ENCODE measurements at regions not wholly inside any gene's neighbourhood (a gene's known extent, or its start where the extent isn't known, plus 50 kb on each side); places are given as distances from the start of the nearest gene placed in this dataset.

- Histone ChIP-seq H3K36me3 (ENCODE audit: control insufficient read depth in 2 of 2, extremely low read depth in 1 of 2, insufficient read depth in 2 of 2, low read length in 2 of 2) (no peaks in the 10 kb centered on the region), H3K9me1 (ENCODE audit: control insufficient read depth, extremely low read depth, insufficient read depth, low read length) (no peaks in the 10 kb centered on the region), H3K27me3 (ENCODE audit: control insufficient read depth, extremely low read depth, insufficient read depth, low read length) (no peaks in the 10 kb centered on the region), H4K20me1 (ENCODE audit: control insufficient read depth, extremely low read depth, insufficient read depth, low read length) (no peaks in the 10 kb centered on the region), H3K27ac (ENCODE audit: control insufficient read depth, insufficient read depth, low read length) (no peak overlapping the region), H3K9me3 (ENCODE audit: control insufficient read depth, low read depth, low read length) (peaks cover 2% of the 10 kb centered on the region), H3K4me3 (ENCODE audit: control insufficient read depth in 2 of 3, extremely low read depth in 1 of 3, insufficient read depth in 2 of 3, low read depth in 1 of 3, low read length in 3 of 3) (no peak overlapping the region), H2AFZ (ENCODE audit: control insufficient read depth, low read length) (no peak overlapping the region), H3K9ac (ENCODE audit: control insufficient read depth, extremely low read depth, insufficient read depth, low read length) (no peak overlapping the region), H3K79me2 (ENCODE audit: control insufficient read depth, insufficient read depth, low read length) (no peaks in the 10 kb centered on the region), H3K4me1 (ENCODE audit: control insufficient read depth, extremely low read depth, insufficient read depth, low read length) (peaks cover 3% of the 10 kb centered on the region), H3K4me2 (ENCODE audit: control insufficient read depth, extremely low read depth, insufficient read depth, low read depth, low read length) (no peak overlapping the region)
- FAIRE-seq (no peak), DNase-seq (ENCODE audit: low read depth, low spot score) (no peak)
- dilution Hi-C loops (cut with MboI; ENCODE audit: extremely low pct_ligation_motif_present, low sequenced_read_pairs), result no loop called here
- no peak for TF ChIP-seq EZH2 (IDR thresholded peaks at IDR 0.05; ENCODE audit: low read length)
- TF ChIP-seq, protein P1, sequence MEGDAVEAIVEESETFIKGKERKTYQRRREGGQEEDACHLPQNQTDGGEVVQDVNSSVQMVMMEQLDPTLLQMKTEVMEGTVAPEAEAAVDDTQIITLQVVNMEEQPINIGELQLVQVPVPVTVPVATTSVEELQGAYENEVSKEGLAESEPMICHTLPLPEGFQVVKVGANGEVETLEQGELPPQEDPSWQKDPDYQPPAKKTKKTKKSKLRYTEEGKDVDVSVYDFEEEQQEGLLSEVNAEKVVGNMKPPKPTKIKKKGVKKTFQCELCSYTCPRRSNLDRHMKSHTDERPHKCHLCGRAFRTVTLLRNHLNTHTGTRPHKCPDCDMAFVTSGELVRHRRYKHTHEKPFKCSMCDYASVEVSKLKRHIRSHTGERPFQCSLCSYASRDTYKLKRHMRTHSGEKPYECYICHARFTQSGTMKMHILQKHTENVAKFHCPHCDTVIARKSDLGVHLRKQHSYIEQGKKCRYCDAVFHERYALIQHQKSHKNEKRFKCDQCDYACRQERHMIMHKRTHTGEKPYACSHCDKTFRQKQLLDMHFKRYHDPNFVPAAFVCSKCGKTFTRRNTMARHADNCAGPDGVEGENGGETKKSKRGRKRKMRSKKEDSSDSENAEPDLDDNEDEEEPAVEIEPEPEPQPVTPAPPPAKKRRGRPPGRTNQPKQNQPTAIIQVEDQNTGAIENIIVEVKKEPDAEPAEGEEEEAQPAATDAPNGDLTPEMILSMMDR (optimal IDR thresholded peaks at IDR 0.05 in 1 of 3, IDR thresholded peaks at IDR 0.05 in 1 of 3, conservative IDR thresholded peaks at IDR 0.05 in 1 of 3; ENCODE audit: extremely low read depth in 1 of 3, insufficient read depth in 2 of 3, low read length in 3 of 3), result no peak
Observed at GRCh38 chr1:235030919-235031596, 97.6 kb downstream of the TOMM20 start.

DNA sequence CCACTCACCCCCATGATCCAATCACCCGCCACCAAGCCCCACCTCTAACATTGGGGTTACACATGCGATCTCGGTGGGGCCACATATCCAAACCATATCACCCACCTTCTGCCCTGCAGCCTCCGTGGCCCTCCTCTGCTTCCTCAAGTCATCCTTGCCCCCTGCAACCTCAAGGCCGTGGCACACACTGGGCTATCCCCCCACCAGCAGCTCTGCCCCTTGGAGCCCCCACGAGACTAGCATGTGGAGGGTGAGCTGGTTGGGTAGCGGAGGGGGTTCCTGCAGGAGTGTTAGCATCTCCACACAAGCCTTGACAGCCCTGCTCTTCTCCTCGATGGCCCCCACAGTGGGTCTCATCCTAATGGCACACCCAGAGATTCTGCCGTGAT, 100.8 kb downstream of the TOMM20 start:
- Histone ChIP-seq H3K9me3 (ENCODE audit: control insufficient read depth, low read depth, low read length) (peaks cover 2% of the 10 kb centered on the region), H3K4me2 (ENCODE audit: control insufficient read depth, extremely low read depth, insufficient read depth, low read depth, low read length) (no peak overlapping the region), H3K79me2 (ENCODE audit: control insufficient read depth, insufficient read depth, low read length) (no peaks in the 10 kb centered on the region), H3K4me3 (ENCODE audit: control insufficient read depth in 2 of 3, extremely low read depth in 1 of 3, insufficient read depth in 2 of 3, low read depth in 1 of 3, low read length in 3 of 3) (no peak overlapping the region), H2AFZ (ENCODE audit: control insufficient read depth, low read length) (no peak overlapping the region), H3K27me3 (ENCODE audit: control insufficient read depth, extremely low read depth, insufficient read depth, low read length) (no peaks in the 10 kb centered on the region), H3K27ac (ENCODE audit: control insufficient read depth, insufficient read depth, low read length) (no peak overlapping the region), H3K9me1 (ENCODE audit: control insufficient read depth, extremely low read depth, insufficient read depth, low read length) (no peaks in the 10 kb centered on the region), H3K36me3 (ENCODE audit: control insufficient read depth in 2 of 2, extremely low read depth in 1 of 2, insufficient read depth in 2 of 2, low read length in 2 of 2) (no peaks in the 10 kb centered on the region), H3K4me1 (ENCODE audit: control insufficient read depth, extremely low read depth, insufficient read depth, low read length) (peaks cover 3% of the 10 kb centered on the region), H4K20me1 (ENCODE audit: control insufficient read depth, extremely low read depth, insufficient read depth, low read length) (no peaks in the 10 kb centered on the region), H3K9ac (ENCODE audit: control insufficient read depth, extremely low read depth, insufficient read depth, low read length) (no peak overlapping the region)
- DNase-seq (ENCODE audit: low read depth, low spot score) (no peak), FAIRE-seq (no peak)
- TF ChIP-seq, protein P1 (optimal IDR thresholded peaks at IDR 0.05 in 1 of 3, IDR thresholded peaks at IDR 0.05 in 1 of 3, conservative IDR thresholded peaks at IDR 0.05 in 1 of 3; ENCODE audit: extremely low read depth in 1 of 3, insufficient read depth in 2 of 3, low read length in 3 of 3), result no peak
- no peak for TF ChIP-seq EZH2 (IDR thresholded peaks at IDR 0.05; ENCODE audit: low read length)
- dilution Hi-C loops (cut with MboI; ENCODE audit: extremely low pct_ligation_motif_present, low sequenced_read_pairs), result no loop called here
